GM19397 (cell line): ENCODE measurements at regions not wholly inside any gene's neighbourhood (a gene's known extent, or its start where the extent isn't known, plus 50 kb on each side); places are given as distances from the start of the nearest gene placed in this dataset.

ENCODE experiments used
- ATAC-seq: cut with Tn5 transposase; IDR thresholded peaks from one replicate; pipeline ENCODE4 v1.9.1; 2021; ENCODE audit warnings: mild to moderate bottlenecking, moderate library complexity; ENCODE audit not compliant: unreplicated experiment

GRCh38 chr17:36885153-36885735 is 52.0 kb upstream of the LHX1 start:
- ATAC-seq, result no peak

DNA sequence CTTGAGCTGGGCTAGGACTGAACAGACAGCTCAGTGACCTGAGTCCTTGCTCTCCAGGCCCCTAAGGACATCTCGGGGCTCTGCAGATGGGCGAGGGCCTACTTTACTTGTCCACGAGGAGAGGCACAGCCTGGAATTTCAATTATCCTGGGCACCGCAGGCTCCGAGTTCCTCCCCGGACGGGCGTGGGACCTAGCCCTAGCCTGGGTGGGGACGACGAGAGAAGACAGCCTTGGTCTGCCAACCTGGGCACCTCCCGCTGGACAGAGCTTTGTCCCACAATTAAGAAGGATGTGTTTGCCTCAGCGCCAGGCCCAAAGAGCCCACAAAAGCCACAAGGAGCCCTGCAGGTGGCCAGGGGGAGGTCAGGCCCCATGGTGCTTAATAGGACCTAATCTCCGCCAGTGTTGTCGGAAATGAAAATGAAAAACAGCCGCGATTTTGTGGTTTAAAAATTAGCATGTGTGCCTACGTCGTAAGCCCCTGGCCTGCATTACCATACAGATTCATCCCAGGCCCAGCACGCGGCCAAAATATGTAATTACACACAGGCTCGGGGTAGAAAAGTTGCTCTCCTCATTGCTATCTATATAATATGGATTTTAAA is 51.4 kb upstream of the LHX1 start:
- no peak for ATAC-seq
